IMR-90 (cell line): ENCODE measurements at regions not wholly inside any gene's neighbourhood (a gene's known extent, or its start where the extent isn't known, plus 50 kb on each side); places are given as distances from the start of the nearest gene placed in this dataset.

Experiments
- ATAC-seq: fragments of 200-7000 bp; cut with Tn5 transposase; 2 replicates; pipeline ENCODE4 v1.9.1; 2020; ENCODE audit warnings: low read depth, mild to moderate bottlenecking, moderate library complexity
- BruUV-seq: library from RNA; stranded (reverse); fragments of 400-500 nt; replicated peaks from 2 replicates; lab custom pipeline; 2021; lab: Mats Ljungman, UMichigan
- CTCF ChIA-PET: fragments of 300-600 bp; formaldehyde crosslinking; extraction: SDS; loops from one replicate; lab custom pipeline; 2021; ENCODE audit warnings: antibody characterized with exemption; lab: Yijun Ruan, JAX
- POLR2A ChIA-PET: fragments of 300-600 bp; sonication (Branson Sonifier 250); formaldehyde crosslinking; loops from one replicate; lab custom pipeline; 2022; ENCODE audit warnings: antibody characterized with exemption; ENCODE audit not compliant: unreplicated experiment; lab: Charles Lee
- DNase-seq: peaks from one replicate; pipeline ENCODE4 v3.0.0; 2013
- H2AFZ ChIP-seq: replicated peaks from 2 replicates; pipeline ENCODE3; 2013; ENCODE audit warnings: low read length, mild to moderate bottlenecking; ENCODE audit not compliant: poor library complexity
- H2AK5ac ChIP-seq: 2 replicates; pipeline ENCODE4 v1.6.1; 2013; ENCODE audit warnings: low read depth, low read length, inconsistent platforms
- H2AK9ac ChIP-seq: replicated peaks from 2 replicates; pipeline ENCODE3; 2013; ENCODE audit warnings: mild to moderate bottlenecking, low read depth, low read length, moderate library complexity; ENCODE audit not compliant: poor library complexity
- H2BK120ac ChIP-seq: 2 replicates; pipeline ENCODE4 v1.6.1; 2013; ENCODE audit warnings: low read depth, low read length, inconsistent platforms
- H2BK15ac ChIP-seq: 3 replicates; pipeline ENCODE4 v1.6.1; 2013; ENCODE audit warnings: low read depth, low read length, inconsistent platforms
- H2BK20ac ChIP-seq: 2 replicates; pipeline ENCODE4 v1.6.1; 2013; ENCODE audit warnings: low read depth, mild to moderate bottlenecking, inconsistent platforms, low read length, moderate library complexity
- H2BK5ac ChIP-seq: 2 replicates; pipeline ENCODE4 v1.6.1; 2013; ENCODE audit warnings: mild to moderate bottlenecking, low read depth, low read length, inconsistent platforms; ENCODE audit not compliant: poor library complexity, severe bottlenecking
- H3K14ac ChIP-seq: replicated peaks from 2 replicates; pipeline ENCODE4 v1.6.1; 2013; ENCODE audit warnings: low read depth, low read length, inconsistent platforms
- H3K18ac ChIP-seq: 2 replicates; pipeline ENCODE4 v1.6.1; 2013; ENCODE audit warnings: low read depth, low read length, control low read depth
- H3K23ac ChIP-seq: 2 replicates; pipeline ENCODE4 v1.6.1; 2013; ENCODE audit warnings: low read depth, low read length, inconsistent platforms
- H3K27ac ChIP-seq: 2 replicates; pipeline ENCODE4 v1.5.1; 2013; ENCODE audit warnings: mild to moderate bottlenecking, control low read depth, low read length; ENCODE audit not compliant: insufficient read depth
- H3K27me3 ChIP-seq: 2 replicates; pipeline ENCODE4 v1.6.1; 2013; ENCODE audit warnings: low read length; ENCODE audit not compliant: control insufficient read depth, insufficient read depth
- H3K36me3 ChIP-seq: 2 replicates; pipeline ENCODE4 v1.6.1; 2013; ENCODE audit warnings: low read length, mixed read lengths; ENCODE audit not compliant: control insufficient read depth, insufficient read depth
- H3K4ac ChIP-seq: 2 replicates; pipeline ENCODE4 v1.6.1; 2013; ENCODE audit warnings: low read depth, low read length, inconsistent platforms
- H3K4me1 ChIP-seq: 2 replicates; pipeline ENCODE4 v1.6.1; 2013; ENCODE audit warnings: low read length, mixed read lengths; ENCODE audit not compliant: control insufficient read depth, insufficient read depth
- H3K4me2 ChIP-seq: 2 replicates; pipeline ENCODE4 v1.6.1; 2013; ENCODE audit warnings: low read depth, mild to moderate bottlenecking, control low read depth, low read length, moderate library complexity
- H3K4me3 ChIP-seq: 2 replicates; pipeline ENCODE4 v1.5.1; 2013; ENCODE audit warnings: low read depth, mild to moderate bottlenecking, control low read depth, low read length, moderate library complexity; ENCODE audit not compliant: insufficient read depth
- H3K56ac ChIP-seq: 2 replicates; pipeline ENCODE4 v1.6.1; 2013; ENCODE audit warnings: low read length, inconsistent platforms; ENCODE audit not compliant: insufficient read depth; ENCODE audit errors: extremely low read depth
- H3K79me1 ChIP-seq, 2 experiments: 2 replicates each; pipeline ENCODE4 v1.6.1; 2013; ENCODE audit warnings: low read length in 2 of 2, inconsistent platforms in 1 of 2, low read depth in 1 of 2
- H3K9ac ChIP-seq: 2 replicates; pipeline ENCODE4 v1.6.1; 2013; ENCODE audit warnings: low read depth, low read length, control low read depth
- H3K9me1 ChIP-seq: 2 replicates; pipeline ENCODE4 v1.6.1; 2013; ENCODE audit warnings: low read length, inconsistent platforms; ENCODE audit not compliant: insufficient read depth
- H3K9me3 ChIP-seq: 2 replicates; pipeline ENCODE4 v1.6.1; 2013; ENCODE audit warnings: low read length; ENCODE audit not compliant: control insufficient read depth, insufficient read depth
- H4K20me1 ChIP-seq: 2 replicates; pipeline ENCODE4 v1.6.1; 2013; ENCODE audit warnings: low read length, inconsistent platforms; ENCODE audit not compliant: insufficient read depth
- H4K5ac ChIP-seq: 2 replicates; pipeline ENCODE4 v1.6.1; 2013; ENCODE audit warnings: mild to moderate bottlenecking, low read depth, low read length, control low read depth
- H4K8ac ChIP-seq, 2 experiments: 2 replicates each; pipeline ENCODE4 v1.6.1; 2013; ENCODE audit warnings: low read depth in 2 of 2, low read length in 2 of 2, control low read depth in 1 of 2, inconsistent platforms in 1 of 2
- H4K91ac ChIP-seq: 2 replicates; pipeline ENCODE4 v1.6.1; 2013; ENCODE audit warnings: low read depth, low read length, inconsistent platforms; ENCODE audit not compliant: insufficient read depth
- CEBPB ChIP-seq: IDR thresholded peaks from 2 replicates; pipeline ENCODE4 v1.6.1; 2012; ENCODE audit warnings: low read depth, low read length, improper control_type of control experiment
- CHD1 ChIP-seq: IDR thresholded peaks from 2 replicates; pipeline ENCODE4 v1.6.1; 2012; ENCODE audit warnings: low read depth, low read length, improper control_type of control experiment
- FOS ChIP-seq: fragments of 150-350 bp; IDR thresholded peaks from 2 replicates; pipeline ENCODE4 v1.6.1; 2016; ENCODE audit warnings: low read depth, low read length
- MAFK ChIP-seq: IDR thresholded peaks from 2 replicates; pipeline ENCODE4 v1.6.1; 2012; ENCODE audit warnings: low read depth, low read length, improper control_type of control experiment
- RAD21 ChIP-seq: IDR thresholded peaks from 2 replicates; pipeline ENCODE4 v1.6.1; 2012; ENCODE audit warnings: low read length, improper control_type of control experiment
- RCOR1 ChIP-seq: IDR thresholded peaks from 2 replicates; pipeline ENCODE4 v1.6.1; 2012; ENCODE audit warnings: mild to moderate bottlenecking, low read length, improper control_type of control experiment; ENCODE audit not compliant: insufficient replicate concordance
- RFX5 ChIP-seq: IDR thresholded peaks from 2 replicates; pipeline ENCODE4 v1.8.0; 2012; ENCODE audit warnings: low read depth, mild to moderate bottlenecking, low read length, moderate library complexity
- WGBS, 2 experiments: methylation state at CpG; one replicate each; pipeline versions ENCODE4 v1.1.5 to v1.1.7; 2013; ENCODE audit warnings: missing lambda C conversion rate in 2 of 2; ENCODE audit not compliant: insufficient read length in 1 of 2; ENCODE audit errors: extremely low coverage in 2 of 2; 5-methylcytosine and 5-hydroxymethylcytosine counted together
- dilution Hi-C: fragments of 300-500 bp; cut with HindIII; formaldehyde crosslinking; loops from one replicate; pipeline ENCODE4 v1.14.3; 2018; ENCODE audit warnings: low sequenced_read_pairs; ENCODE audit not compliant: unreplicated experiment
- in situ Hi-C: fragments of 300-500 bp; cut with MboI; formaldehyde crosslinking; loops from 3 replicates; pipeline ENCODE4 v1.14.3; 2019; ENCODE audit warnings: low sequenced_read_pairs, inconsistent platforms, mixed read lengths
- intact Hi-C: fragments of 100-400 bp; cut with micrococcal nuclease; formaldehyde crosslinking; loops from 2 replicates; pipeline ENCODE4 v1.10.0; 2022

DNA sequence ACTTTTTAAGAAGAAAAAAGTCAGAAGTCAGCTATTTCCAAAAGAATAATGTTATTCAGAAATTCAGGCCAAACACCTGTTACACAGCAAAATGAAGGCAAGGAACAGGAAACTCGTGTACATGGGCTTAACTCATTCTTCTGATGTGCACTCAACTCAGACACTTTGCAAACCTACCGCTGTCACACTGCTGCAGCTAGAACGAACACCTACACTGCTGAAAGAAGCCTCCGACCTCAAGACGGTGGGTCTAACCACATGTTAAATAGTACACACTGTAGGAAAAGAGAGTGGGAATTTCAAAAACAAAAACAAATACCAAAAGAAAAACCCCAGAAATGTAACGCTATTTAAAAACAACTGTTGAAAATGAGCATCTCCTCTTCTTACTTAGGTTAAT, 384.5 kb downstream of the IRX1 start:
- no peak overlapping the region for H3K23ac ChIP-seq
- BruUV-seq, result no TSS peak
- no peak overlapping the region for H2BK15ac ChIP-seq
- no peak overlapping the region for H2BK5ac ChIP-seq
- H3K14ac ChIP-seq, result no peak overlapping the region
- no peak overlapping the region for H3K18ac ChIP-seq
- WGBS, 2 experiments, result no CpG with 5 or more reads among the region's 6 CpGs
- no peak overlapping the region for H4K91ac ChIP-seq
- H3K4me1 ChIP-seq, result no peaks in the 10 kb centered on the region
- intact Hi-C loops (no loop called here), in situ Hi-C loops (no loop called here), dilution Hi-C loops (no loop called here)
- CTCF ChIA-PET, result no interaction called here
- no peak overlapping the region for H3K4ac ChIP-seq
- POLR2A ChIA-PET, result no interaction called here
- H2BK20ac ChIP-seq, result no peak overlapping the region
- no peak overlapping the region for H2AFZ ChIP-seq
- no peaks in the 10 kb centered on the region for H3K79me1 ChIP-seq
- H4K20me1 ChIP-seq, result no peaks in the 10 kb centered on the region
- H2BK120ac ChIP-seq, result no peak overlapping the region
- H4K5ac ChIP-seq, result no peak overlapping the region
- no peak for TF ChIP-seq CHD1
- TF ChIP-seq FOS, result no peak
- no peak for TF ChIP-seq RCOR1
- no peak for TF ChIP-seq RFX5
- TF ChIP-seq CEBPB, result no peak
- no peak for TF ChIP-seq RAD21
- no peak for TF ChIP-seq MAFK
- H3K27me3 ChIP-seq, result no peaks in the 10 kb centered on the region
- no peak overlapping the region for H2AK9ac ChIP-seq
- H3K9me1 ChIP-seq, result no peaks in the 10 kb centered on the region
- no peak overlapping the region for H3K56ac ChIP-seq
- H2AK5ac ChIP-seq, result no peak overlapping the region
- H3K4me3 ChIP-seq, result no peak overlapping the region
- no peak for ATAC-seq
- peaks cover 5% of the 10 kb centered on the region for H3K9me3 ChIP-seq
- H3K9ac ChIP-seq, result no peak overlapping the region
- H3K27ac ChIP-seq, result no peak overlapping the region
- H3K4me2 ChIP-seq, result no peak overlapping the region
- DNase-seq, result no peak
- H4K8ac ChIP-seq, result no peak overlapping the region
- H3K36me3 ChIP-seq, result no peaks in the 10 kb centered on the region
